Medulla oblongata (tissue), 1 donor: ENCODE measurements at regions not wholly inside any gene's neighbourhood (a gene's known extent, or its start where the extent isn't known, plus 50 kb on each side); places are given as distances from the start of the nearest gene placed in this dataset.
"Not testable (repeated sequence)": the region's sequence is repeated elsewhere in the genome, so short reads cannot be mapped to it uniquely, and the experiment has no call there.

Source experiments
- DNase-seq: peaks from one replicate; pipeline ENCODE4 v3.0.0-alpha.2; 2015; ENCODE audit errors: extremely low spot score

GRCh38 chr18:22566703-22567420 is 149.1 kb upstream of the CTAGE1 start:
- no peak for DNase-seq

- no peak for DNase-seq
Measured at GRCh38 chr18:22567794-22568193, 150.1 kb upstream of the CTAGE1 start.

GRCh38 chr18:22570492-22570891 is 152.8 kb upstream of the CTAGE1 start:
- no peak for DNase-seq

GRCh38 chr18:22572341-22572740 is 154.6 kb upstream of the CTAGE1 start:
- DNase-seq: no peak

- no peak for DNase-seq
Measured at GRCh38 chr18:22579271-22579670, 161.6 kb upstream of the CTAGE1 start.

GRCh38 chr18:22585333-22585732 is 167.6 kb upstream of the CTAGE1 start:
- no peak for DNase-seq

- DNase-seq: no peak
Measured at GRCh38 chr18:22585821-22586220, 168.1 kb upstream of the CTAGE1 start.

- no peak for DNase-seq
Measured at GRCh38 chr18:22591222-22591621, 173.5 kb upstream of the CTAGE1 start.

- DNase-seq: no peak
Measured at GRCh38 chr18:22594155-22594690, 176.5 kb upstream of the CTAGE1 start.

GRCh38 chr18:22601481-22601880 is 183.8 kb upstream of the CTAGE1 start:
- no peak for DNase-seq

- DNase-seq: not testable (repeated sequence)
Measured at GRCh38 chr18:22602456-22602855, 184.7 kb upstream of the CTAGE1 start.

GRCh38 chr18:22603902-22604301 is 186.2 kb upstream of the CTAGE1 start:
- DNase-seq: no peak

GRCh38 chr18:22604390-22604985 is 186.8 kb upstream of the CTAGE1 start:
- no peak for DNase-seq

- DNase-seq: no peak
Measured at GRCh38 chr18:22604986-22605421, 187.3 kb upstream of the CTAGE1 start.

GRCh38 chr18:22605736-22606135 is 188.0 kb upstream of the CTAGE1 start:
- DNase-seq: no peak

- DNase-seq: no peak
Measured at GRCh38 chr18:22606563-22607283, 189.0 kb upstream of the CTAGE1 start.

GRCh38 chr18:22607284-22607635 is 189.5 kb upstream of the CTAGE1 start:
- DNase-seq: no peak

GRCh38 chr18:22608847-22609246 is 191.1 kb upstream of the CTAGE1 start:
- no peak for DNase-seq

GRCh38 chr18:22609642-22610041 is 191.9 kb upstream of the CTAGE1 start:
- no peak for DNase-seq

- DNase-seq: no peak
Measured at GRCh38 chr18:22613058-22613690, 195.5 kb upstream of the CTAGE1 start.

- DNase-seq: no peak
Measured at GRCh38 chr18:22613788-22614187, 196.1 kb upstream of the CTAGE1 start.

GRCh38 chr18:22623513-22623912 is 205.8 kb upstream of the CTAGE1 start:
- DNase-seq: no peak
